ENCODE measurements at regions not wholly inside any gene's neighbourhood (a gene's known extent, or its start where the extent isn't known, plus 50 kb on each side); places are given as distances from the start of the nearest gene placed in this dataset.

- TF ChIP-seq, protein P1, sequence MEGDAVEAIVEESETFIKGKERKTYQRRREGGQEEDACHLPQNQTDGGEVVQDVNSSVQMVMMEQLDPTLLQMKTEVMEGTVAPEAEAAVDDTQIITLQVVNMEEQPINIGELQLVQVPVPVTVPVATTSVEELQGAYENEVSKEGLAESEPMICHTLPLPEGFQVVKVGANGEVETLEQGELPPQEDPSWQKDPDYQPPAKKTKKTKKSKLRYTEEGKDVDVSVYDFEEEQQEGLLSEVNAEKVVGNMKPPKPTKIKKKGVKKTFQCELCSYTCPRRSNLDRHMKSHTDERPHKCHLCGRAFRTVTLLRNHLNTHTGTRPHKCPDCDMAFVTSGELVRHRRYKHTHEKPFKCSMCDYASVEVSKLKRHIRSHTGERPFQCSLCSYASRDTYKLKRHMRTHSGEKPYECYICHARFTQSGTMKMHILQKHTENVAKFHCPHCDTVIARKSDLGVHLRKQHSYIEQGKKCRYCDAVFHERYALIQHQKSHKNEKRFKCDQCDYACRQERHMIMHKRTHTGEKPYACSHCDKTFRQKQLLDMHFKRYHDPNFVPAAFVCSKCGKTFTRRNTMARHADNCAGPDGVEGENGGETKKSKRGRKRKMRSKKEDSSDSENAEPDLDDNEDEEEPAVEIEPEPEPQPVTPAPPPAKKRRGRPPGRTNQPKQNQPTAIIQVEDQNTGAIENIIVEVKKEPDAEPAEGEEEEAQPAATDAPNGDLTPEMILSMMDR (IDR thresholded peaks at IDR 0.05), result peak in 5 of 6 experiments; percentile 35 to 59 (median 52)
- no peak for TF ChIP-seq POLR2A (IDR thresholded peaks at IDR 0.05)
Observed at GRCh38 chr7:142535123-142535779, 214.0 kb upstream of the PRSS1 start.
